Right forelimb (tissue), 1 donor: ENCODE measurements at regions not wholly inside any gene's neighbourhood (a gene's known extent, or its start where the extent isn't known, plus 50 kb on each side); places are given as distances from the start of the nearest gene placed in this dataset.

ENCODE experiments used
- DNase-seq: peaks from one replicate; pipeline ENCODE4 v3.0.0-alpha.2; 2018

DNA sequence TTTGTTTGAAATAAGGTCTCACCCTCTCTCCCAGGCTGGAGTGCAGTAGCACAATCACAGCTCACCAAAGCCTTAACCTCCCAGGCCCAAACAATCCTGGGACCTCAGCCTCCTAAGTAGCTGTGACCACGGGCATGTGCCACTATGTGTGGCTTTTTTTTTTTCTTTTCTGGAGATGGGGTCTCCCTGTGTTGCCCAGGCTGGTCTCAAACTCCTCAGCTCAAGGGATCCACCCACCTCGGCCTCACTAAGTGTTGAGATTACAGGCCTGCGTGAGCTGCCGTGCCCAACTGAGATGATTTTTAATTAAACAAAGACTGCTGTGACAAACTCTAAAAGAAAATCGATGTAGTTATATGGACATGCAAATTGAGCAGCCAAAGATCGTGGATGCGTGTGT, 768.4 kb upstream of the ADGRL2 start:
- no peak for DNase-seq

DNA sequence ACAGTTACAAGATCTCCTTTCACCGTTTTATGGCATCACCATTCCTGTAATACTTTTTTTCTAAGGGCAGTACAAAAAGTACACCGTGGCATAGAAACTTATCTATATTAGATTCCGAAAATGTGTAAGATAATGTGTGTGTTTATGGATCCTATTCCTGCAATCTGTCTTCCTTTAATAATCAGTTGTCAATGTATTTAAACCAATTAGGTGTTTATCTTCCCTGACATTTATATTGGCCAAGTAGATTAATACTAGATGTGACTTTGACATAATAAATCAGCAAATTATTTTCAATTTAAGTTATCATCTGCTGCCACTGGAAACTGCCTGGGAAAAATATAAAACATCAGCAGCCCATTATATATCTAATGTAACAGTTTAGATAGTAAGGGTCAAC, 770.3 kb upstream of the ADGRL2 start:
- no peak for DNase-seq

DNA sequence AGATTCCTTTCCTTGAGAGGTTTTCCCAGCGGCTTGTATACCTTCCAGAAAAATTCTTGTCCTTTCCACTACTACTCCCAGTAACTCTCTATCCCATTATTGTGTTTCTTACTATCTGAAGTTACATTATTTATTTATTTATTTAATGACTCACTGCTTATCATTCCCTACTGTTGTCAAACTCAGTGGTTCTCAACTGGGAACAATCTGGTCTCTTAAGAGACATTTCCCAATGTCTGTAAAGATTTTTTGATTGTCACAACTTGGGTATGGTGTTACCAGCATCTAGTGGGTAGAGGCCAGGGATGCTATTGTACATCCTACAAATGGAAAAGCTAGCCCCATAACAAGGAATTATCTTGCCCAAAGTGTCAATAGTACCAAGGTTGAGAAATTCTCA, 771.5 kb upstream of the ADGRL2 start:
- DNase-seq: no peak

DNA sequence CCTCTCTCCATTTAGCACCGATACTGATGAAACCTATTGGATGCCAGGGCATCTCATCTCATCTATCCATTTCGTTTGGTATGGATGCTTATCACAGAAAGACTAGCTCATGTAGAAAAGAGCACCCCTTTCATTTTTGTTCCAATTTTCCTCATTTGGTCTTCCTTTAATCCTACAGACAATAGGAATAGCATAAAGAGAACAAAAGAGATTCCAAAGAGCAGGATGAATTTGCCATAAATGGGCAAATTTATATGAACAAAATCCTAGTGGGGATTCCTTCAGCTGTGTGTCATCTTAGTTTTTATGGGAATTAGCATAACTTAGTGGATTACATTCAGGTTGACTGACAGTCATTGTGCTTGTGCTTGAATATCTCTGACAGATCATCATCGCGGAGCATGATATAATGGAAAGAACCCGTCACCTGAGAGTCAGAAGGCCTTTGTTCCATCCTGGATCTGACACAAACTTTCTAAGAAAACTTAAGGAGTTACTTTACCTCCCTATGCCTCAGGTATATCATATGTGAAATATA, 777.5 kb upstream of the ADGRL2 start:
- no peak for DNase-seq

DNA sequence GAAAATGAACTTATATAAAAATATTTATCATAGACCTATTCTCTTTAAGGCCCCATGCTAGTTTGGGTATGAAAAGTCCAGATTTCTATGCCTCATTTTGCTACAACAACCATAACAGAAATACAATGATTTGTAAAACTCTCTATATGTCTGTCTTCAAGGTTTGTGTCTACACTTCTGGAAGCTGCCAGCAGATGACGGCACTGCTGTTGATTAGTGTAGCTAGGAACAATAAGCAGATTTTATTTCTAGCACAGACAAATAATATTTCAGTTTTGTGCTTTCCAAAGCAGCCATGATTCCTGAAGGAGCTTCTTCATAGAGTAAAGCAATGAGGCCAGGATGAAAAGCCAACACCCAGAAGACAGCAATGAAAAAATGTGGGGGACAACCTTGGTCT, 779.6 kb upstream of the ADGRL2 start:
- DNase-seq: no peak

DNA sequence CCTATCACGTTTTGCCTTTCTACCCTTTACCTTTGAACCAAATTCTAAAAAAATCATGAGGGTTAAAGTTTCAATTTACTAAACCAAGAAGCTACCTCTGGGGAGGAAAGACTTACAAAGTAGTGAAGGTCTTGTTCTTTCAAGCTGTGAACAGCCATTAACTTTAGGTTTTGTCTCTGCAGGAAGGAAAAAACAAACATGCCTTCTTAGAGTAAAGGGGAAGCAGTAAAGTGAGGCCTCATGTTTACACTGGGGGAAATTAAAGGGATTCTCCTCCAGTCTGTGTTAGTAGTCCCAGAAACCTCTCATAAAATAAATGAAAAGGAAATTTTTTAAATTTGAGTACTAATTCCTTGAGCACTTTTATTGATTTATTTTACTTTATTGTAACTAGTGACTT, 780.2 kb upstream of the ADGRL2 start:
- no peak for DNase-seq

DNA sequence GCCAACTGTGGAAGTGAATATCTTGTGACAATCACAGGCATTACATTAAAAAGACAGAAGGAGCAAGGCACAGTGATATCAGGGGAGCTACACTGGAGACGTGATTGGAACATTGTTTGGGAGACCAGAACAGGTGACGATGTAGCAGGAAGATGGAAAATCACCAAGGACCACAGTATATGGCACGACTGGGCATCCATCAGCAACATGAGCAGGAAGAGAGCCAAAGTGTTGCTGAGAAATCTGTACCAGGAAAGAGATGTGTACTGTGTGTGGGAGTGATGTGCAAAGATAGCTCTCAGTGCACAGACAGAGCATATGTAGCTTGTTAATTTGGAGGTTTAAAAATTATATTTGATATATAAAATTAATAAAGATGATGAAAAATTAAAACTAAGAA, 790.6 kb upstream of the ADGRL2 start:
- no peak for DNase-seq

DNA sequence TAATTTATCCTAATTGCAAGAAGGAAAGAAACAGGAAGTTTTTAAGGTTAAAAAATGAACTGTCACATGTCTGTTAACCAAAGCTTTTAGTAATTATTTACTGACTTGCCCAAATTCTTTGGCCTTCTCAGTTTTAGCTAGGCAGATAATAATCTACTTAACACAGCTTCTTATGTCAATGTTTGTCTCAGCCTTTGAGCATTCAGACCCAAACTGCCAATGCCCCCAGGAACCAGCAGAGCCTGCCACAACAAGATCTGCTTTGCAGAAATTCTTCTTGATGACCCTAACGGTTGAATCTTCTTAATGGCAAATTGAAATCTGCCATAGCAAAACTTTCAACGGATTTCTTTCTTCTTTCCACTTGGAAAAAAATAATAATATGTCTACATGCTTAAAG, 792.4 kb upstream of the ADGRL2 start:
- DNase-seq: no peak

DNA sequence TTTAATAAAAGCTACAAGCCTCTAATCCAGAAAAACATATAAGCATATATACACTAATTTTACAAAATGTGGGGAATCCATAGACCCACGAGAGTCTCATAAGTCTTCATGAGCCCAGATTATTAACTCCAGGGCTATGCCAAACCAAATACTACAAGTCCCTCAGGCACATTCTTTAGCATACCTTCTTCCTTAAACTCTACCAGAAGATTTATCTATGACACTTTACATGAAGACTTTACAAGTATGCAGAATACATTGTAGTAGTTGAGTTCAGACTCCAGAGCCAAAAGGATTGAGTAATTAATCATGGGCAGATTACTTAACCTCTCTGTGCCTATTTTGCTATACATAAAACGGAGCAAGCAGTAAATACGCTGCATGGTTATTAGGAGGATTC, 793.7 kb upstream of the ADGRL2 start:
- DNase-seq: no peak

DNA sequence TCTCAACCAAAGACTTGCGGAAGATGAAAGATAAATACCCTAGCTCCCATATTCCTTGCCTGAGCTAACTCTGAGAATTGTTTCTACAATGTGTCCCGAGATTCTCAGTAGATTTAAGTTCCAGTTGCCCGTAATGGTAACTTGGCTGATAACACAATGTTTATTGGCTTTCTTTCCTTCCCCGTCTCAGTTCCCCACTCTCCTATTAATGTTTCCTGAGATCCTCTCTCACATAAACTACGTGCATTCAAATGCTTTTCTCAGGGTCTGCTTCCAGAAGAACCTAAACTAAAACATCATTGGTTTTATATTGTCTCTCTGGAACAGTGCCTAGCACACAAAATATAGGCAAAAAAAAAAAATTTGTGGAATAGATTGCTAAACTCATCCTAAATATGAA, 794.2 kb upstream of the ADGRL2 start:
- DNase-seq: no peak

DNA sequence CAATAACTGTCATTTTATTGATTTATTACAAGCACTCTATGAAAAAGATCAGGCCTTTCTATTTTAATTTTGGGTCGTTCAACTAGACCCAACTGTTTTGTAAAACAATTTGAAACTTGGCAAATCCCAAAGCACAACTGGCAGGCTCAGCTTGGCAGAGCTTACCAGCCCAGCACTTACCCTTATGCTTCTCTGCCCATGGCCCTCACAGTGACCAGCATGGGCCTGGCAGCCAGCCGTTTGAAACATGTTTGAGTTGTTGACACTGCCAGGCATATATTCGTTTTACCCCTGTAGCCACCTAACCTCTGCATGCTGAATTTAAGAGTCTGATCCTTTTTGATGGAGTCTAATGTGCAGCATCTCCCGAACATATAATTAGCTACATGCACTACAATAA, 796.7 kb upstream of the ADGRL2 start:
- DNase-seq: no peak

DNA sequence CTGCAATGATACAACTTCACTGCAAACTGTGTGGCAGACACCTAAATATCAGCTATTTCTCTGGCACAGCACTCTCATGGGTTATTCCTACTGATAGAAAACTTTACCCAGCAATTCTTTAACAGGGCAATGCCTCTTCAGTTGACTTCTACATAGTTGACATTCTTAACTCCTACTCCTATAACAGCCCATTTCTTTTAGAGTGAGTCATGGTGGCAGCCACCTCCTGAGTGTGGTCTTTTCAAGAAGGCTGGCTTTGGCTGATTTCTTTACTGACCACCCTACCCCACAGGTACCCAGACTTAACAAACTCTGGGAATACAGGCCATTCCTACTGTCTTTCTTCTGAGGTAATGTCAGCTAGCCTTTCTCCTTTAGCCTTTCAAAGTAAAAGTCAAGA, 805.8 kb upstream of the ADGRL2 start:
- DNase-seq: no peak

DNA sequence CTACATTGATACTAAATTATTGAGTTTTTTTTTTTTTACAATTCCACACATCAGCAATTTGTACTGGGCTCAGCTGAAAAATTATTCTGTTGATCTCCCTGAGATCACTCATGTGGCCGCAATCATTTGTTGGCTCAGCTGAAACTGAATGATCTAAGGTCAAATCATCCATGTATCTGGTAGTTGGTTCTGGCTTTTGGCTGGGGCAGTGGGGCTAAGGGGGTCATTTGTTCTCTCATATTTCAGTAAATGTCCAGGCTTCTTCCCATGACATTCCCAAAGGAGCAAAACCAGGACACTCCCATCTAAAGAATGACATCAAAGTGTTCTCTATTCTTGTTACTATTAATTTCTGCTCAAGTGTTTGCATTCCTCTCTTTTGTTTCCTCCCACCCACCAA, 806.7 kb upstream of the ADGRL2 start:
- DNase-seq: no peak

DNA sequence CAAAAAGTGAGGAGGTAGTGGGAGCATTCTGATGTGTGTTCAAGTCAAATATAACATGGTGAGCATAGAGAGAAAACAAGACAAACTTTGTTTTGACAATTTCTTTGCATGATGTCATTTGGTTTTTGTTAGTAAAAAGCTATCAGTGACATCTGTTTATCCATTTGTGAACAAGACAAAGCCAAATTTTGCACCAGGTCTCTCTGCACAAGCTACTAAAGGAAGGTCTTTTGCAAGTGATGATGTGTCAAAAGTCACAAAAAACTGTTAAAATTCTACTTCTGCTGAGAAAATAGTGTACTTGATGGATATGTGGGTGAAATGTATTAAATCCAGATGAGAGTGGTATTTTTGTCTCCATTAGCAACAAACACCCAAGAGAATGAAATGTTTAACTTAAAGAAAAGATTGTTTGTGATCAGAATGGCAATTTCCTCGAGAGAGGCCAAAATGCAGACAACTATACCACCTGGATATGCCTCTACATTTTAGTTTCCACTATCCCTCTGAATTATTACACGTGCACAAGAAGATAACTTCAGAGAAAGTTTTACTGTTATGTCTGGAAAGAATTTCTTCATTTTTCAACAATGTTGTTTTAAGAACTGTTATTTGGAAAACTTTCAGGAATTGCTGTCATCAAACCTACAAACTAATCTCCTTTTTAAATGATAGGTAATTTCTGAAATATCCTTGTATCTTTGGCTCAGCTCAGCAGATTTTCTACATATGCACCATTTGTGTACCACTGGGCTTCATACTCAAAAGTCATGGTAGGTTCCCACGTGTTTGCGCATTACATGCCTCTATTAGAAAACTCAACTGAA, 807.4 kb upstream of the ADGRL2 start:
- no peak for DNase-seq

DNA sequence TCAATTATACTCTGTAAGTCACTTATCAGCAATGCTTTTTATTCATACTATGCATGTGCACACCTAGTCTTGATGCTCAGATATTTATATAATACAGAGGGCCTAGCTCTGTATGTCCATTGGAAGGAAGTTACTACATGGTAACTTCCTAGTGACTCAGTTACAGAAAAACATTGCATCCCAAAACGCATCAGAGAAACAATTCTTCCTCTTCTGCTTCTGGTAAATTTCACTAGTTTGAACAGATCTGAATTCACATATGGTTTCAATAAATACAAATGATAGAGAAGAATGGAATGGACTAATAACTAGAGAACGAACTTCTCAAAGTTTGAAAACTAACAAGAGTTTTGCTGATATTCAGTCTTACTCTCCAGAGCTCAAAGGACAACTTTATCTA, 811.3 kb upstream of the ADGRL2 start:
- no peak for DNase-seq

DNA sequence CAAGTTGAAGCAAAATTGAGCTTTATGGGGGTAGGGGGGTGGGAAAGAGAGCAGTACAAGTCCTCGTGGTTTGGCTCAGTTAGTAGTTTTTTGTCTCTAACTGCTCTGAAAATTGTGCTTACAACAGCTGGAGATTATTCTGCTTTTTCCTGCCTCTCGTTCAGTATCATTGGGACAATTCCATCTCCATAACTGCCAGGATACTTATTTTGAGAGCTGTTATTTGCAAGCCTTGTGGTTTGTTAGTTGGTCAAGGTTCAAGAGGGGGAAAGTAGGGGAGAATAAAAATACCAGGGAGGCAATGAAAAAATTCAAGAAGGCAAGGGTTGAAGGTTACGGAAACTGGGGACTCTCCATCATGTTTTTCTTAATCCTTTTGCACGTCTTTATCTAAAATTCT, 811.8 kb upstream of the ADGRL2 start:
- DNase-seq: no peak

DNA sequence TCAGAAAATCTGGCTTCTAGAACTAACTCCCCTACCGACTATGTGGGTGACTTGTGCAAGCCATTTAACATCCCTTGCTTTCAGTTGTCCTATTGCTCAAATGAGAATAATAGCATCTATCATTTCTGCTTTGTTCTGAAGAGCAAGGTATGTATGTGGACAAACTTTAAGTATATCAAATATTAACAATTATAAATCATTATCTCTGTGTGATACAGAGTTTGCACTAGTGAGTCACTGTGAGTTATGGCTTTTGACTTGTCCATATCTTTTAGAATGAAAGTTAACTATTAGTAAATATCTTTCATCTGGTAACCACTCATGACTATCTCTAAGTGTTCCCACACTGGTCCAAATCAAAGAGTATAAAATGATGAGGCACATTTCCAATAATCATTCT, 812.9 kb upstream of the ADGRL2 start:
- DNase-seq: no peak

DNA sequence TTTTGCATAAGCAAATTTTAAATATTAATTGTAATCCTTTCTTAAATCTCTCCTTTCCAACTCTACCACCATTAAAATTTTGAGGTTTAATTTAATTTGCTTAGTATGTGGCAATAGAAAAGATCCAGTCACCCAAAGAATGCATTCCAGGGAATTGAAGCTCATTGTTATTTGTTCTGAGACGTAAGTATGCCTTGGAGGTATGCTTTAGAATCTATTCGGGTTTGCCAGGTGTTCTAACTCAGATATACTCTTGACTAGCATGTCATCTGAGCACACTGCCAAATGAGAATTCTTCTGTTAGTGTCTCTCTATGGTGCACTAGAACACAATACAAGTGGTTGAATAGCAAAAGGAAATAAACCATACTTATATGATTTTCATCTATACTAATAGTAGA, 813.6 kb upstream of the ADGRL2 start:
- DNase-seq: no peak

DNA sequence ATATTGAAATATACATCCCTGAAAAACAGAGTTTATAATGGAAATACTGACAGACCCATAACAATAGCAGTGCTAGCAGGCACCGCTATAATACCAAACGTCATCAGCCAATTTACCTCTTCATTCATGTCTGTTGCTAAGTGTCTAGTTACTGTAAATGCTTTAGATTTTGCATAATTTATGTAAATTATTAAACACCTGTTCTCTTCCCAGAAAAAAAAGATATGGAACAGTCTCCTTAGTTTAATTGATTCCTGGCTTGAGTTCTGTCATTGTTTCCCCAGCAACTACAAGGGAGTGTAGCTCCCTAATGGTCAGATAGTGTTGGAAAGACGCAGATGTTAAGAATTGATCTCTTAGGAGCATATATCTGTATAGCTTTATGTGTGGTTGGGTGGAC, 817.9 kb upstream of the ADGRL2 start:
- DNase-seq: no peak

DNA sequence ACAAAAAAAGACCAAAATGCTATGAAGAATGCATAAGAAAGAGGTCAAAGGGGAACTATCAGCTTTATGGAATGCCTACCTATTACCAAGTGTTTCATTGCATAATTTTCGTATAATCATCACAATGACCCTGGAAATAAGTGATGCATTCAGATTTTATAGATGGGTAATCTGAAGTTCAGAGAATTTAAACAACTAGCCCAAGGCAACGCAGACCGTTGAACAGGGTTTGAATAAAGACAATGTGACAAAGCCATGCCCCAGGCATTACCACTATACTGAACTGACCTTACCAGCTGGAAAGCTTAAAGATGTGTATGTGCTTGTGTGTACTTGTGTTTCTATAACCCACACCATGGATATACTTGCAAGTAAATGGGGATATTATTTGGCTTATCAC, 827.6 kb upstream of the ADGRL2 start:
- DNase-seq: no peak

DNA sequence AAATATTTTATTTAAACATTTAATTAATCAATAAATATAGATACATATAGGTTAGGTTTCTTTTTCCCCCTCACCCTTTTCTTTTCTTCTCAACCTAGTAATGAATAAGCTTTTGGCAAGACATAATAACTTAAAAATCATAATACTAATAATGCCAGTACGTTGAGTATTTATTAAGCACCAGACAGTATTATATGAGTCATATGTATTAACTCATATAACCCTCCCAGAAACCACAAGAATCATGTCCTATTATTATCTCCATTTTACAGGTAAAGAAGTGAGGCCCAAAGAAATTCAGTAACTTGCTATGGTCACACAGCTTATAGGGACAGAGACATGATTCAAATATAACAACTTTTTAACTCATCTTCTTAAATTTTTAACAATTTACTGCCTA, 834.5 kb upstream of the ADGRL2 start:
- no peak for DNase-seq

DNA sequence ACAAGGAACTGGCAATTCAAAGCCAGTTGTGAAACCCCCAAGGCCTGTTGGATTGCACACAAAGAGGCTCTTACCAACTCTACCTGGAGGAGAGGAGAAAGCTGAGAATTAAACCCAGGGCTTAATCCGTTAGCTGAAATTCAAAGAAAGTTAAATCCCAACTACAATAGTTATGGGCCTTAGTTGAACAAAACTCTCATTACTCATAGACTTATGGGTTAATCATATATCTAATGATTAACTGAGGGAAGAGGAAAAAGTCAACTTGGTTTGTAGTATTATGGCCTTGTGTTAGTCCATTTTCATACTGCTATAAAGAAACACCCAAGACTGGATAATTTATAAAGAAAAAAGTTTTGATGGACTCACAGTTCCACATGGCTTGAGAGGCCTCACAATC, 838.2 kb upstream of the ADGRL2 start:
- DNase-seq: no peak

DNA sequence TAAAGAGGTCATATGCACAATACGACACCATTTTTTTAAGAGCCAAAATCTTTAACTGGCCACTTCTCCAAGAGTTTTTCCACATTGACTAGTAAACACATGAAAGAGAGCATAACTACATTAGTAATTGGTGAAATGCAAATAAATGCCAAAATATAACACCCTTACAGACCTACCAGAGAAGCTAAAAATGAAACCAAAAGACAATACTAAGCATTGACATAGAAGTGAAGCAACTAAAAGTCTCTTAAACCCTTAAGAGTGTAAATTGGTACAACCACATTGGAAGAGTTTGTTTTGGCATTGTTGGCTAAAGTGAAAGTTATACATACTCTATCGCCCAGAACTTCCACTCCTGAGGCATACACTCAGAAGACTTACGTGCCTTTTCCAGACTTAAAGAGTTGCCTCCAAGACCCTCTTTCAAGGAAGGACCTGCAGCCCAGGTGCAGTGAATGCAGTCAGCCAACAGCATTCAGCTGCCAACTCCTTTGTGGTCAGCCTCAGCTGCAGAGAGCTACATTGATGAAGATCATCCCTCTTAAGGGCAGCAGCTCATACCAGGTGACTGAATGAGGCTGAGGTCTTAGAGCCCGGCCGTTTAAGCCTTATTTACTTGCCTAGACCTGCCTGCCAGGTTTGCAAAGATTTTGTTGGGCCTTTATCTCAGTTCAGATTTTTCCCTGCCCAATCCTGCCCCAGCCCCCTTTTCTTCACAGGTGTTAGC, 839.1 kb upstream of the ADGRL2 start:
- no peak for DNase-seq

DNA sequence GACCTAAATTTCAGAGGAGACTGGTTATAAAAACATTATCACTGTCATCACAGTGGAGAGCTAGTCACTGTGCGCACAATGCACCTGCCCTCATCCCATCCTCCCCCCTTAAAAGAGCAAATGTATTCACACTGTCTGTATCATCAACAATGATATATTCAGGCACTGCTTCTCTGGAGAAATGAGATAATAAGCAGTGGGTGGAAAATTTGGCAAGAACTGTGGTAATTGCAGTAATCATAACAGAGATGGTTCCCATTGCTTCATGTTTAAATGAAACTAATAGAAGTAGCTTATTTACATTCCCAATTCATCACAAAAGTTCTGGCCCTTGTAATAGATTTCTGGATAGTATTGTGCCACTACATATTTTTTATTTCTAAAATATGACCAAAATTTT, 867.4 kb upstream of the ADGRL2 start:
- no peak for DNase-seq

DNA sequence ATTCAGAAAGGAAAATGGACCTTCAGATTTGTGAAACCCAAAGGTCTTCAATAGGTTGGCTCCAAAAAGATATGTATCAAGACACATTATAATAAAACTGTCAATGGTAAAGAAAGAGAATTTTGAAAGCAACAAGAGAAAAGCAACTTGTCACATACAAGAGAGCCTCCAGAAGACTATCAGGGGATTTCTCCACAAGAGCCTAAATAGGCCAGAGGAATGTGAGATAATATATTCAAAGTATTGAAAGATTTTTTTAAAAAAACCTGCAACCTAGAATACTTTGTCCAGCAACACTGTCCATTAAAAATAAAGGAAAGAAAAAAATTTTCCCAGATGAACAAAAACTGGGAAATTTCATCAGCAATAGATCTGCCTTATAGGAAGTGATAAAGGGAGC, 869.6 kb upstream of the ADGRL2 start:
- DNase-seq: no peak
